ENCODE measurements at regions not wholly inside any gene's neighbourhood (a gene's known extent, or its start where the extent isn't known, plus 50 kb on each side); places are given as distances from the start of the nearest gene placed in this dataset.

- no peak for DNase-seq
These were observed 144.0 kb upstream of the MYCN start for GRCh38 chr2:15796167-15796942.

- no peak for DNase-seq
These were observed 143.0 kb upstream of the MYCN start for GRCh38 chr2:15797231-15797938.

GRCh38 chr2:15797939-15798281 lies 142.4 kb upstream of the MYCN start:
- no peak for DNase-seq

DNA sequence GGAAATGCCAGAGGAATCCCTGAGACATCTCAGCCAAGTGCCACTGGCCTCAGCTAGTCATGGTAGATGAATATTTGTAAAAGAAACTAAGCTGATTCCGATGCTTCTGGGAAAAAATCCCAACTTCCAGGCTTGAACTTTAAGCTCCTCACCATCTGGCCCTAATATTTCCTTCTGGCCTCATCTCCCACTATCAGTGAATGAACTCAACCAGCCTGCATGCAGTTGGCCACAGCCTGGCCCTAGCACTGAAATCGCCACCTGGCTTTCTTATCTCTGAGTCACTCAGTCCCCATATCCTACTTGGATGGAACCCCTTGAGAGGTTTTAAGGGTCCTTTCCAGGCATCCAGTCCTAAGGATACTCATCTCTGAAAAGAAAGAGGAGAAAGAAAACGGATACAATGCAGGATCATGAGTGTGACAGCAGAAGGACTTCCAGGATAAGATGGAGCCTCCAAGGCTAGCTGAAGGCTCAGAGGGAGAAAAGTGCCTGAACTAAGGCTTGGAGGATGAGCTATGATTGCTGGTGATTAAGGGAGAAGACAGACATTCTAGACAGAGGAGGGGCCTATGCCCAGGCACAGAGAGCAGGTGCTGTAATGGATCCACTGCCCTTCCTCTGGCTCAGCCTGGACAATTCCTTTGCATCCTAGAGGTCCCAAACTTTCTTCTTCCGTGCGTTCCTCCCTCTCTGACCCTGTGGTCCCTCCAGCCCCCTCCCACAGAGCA lies 141.5 kb upstream of the MYCN start:
- no peak for DNase-seq

- DNase-seq = no peak
These were observed 140.9 kb upstream of the MYCN start for GRCh38 chr2:15799432-15799827.

GRCh38 chr2:15800495-15801329 lies 139.6 kb upstream of the MYCN start:
- DNase-seq = no peak

DNA sequence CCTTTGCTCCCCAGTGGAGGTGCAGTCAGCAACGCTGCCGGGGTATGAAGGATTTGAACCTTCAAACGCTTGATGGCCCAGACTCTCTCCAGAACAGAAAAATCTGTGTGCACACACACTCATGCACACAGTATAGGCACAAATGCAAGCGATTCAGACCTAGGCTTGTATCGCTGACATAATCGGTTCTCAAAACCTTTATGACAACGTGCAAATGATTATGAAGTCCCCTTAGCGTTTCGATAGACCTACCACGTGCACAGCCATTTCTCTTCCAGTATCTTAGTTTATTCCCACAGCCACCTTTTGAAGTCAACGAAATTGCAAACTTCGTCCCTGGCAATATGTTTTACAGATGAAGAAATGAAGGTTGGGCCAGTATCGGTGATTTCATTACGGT lies 138.9 kb upstream of the MYCN start:
- DNase-seq = no peak

GRCh38 chr2:15801904-15802303 lies 138.4 kb upstream of the MYCN start:
- no peak for DNase-seq

GRCh38 chr2:15802657-15803542 lies 137.4 kb upstream of the MYCN start:
- DNase-seq = no peak

DNA sequence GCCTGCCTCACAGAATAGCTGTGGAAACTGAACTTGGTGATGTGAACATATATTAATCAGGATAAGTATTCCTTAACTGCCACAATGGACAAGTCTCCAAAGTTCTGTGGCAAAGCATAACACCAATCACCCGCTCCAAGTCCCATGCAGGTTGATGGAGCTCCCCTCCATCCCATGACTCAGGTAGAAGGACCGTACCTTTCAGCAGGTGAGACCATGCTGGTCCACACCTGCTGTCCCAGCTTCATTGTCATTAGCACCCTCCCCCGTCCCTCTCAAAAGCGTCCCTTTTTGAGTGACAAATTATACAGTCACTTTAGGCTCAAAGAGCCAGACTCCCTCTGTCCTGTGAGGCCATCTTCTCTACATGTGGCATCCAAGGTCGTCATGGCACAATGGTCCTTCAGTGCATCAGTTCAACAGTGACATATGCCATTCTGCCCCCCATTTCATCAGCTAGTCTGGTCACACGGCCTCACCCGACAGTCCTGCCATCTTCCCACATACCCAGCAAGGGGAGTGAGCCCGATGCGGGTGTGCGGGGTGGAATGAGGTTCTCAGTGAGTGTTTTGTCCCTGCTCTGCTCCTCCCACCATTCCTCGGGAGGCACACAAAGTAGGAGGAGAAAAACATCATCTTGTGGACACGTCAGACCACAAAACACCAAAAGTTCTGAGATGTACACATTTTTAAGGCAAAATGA lies 136.7 kb upstream of the MYCN start:
- no peak for DNase-seq

DNA sequence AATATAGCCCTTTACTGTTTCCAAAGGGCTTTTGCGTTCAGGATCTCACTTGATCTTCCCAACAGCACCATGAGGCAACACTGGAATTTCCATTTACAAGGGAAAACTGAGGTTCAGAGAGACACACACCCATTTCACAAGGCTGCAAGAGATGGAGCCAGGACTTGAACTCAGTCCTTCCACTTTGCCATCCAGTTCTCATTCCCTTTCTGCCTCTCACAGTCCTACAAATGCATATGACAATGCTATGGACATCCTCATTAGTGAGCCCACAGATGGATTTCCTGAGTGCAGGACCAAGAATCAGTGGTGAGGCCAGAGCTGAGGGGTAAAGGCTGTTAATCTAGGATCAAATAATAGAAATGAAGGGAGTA lies 136.1 kb upstream of the MYCN start:
- DNase-seq = no peak

DNA sequence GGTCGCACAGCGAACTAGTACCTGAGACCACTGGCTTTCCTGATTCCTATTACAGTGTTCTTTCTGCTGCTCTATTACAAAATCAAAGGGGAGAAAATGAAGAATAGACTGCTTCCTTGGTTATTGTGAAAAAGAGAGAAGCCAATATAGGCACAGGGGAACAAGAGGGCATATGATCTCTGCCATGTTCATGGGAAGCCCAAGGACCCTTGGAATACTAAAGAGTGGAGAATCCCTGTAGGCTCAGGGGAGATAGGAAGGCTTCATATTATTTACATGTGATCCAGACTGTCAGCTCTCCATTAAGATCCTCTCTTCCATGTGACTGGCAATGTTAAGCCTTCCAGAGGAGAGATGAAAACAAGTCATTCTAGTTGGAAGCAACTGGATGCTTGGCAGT lies 135.7 kb upstream of the MYCN start:
- no peak for DNase-seq

DNA sequence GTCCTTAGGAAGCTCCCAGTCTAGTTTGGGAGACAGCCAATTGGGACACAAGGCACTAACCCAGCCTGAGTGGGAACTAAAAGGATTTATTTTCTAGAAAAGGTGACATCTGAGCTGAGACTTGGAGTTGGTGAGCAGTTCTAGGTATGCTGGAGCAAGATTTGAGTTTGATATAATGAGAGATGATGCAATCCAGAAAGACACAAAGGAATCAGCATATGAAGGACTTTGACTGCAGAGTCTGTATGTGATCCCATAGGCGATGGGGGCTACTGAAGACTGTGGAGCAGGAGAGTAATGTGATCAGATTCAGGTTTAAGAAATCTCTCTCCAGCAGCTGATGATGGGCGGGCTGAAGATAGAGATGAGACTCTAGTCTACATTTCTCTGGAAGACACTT lies 135.1 kb upstream of the MYCN start:
- DNase-seq = no peak

DNA sequence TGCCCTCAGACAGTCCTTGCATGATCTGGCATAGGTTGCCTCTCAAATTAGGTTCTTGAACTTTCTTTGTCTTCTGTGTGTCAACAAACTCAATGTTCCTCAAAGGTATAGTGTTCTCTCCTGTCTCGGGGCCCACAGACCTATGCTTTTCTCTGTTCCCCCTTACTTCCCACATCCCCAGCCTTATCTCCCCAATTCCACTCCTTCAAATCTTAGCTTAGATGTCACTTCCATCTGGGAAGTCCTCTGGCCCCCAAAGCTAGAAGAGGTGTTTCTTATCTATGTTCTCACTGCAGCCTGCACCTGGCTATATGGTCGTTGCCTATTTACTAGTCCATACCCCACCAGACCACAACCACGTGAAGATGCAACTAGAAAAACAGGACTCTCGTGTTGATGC lies 134.6 kb upstream of the MYCN start:
- DNase-seq = no peak

- no peak for DNase-seq
These were observed 133.4 kb upstream of the MYCN start for GRCh38 chr2:15806801-15807417.

- DNase-seq = no peak
These were observed 132.7 kb upstream of the MYCN start for GRCh38 chr2:15807418-15808203.

DNA sequence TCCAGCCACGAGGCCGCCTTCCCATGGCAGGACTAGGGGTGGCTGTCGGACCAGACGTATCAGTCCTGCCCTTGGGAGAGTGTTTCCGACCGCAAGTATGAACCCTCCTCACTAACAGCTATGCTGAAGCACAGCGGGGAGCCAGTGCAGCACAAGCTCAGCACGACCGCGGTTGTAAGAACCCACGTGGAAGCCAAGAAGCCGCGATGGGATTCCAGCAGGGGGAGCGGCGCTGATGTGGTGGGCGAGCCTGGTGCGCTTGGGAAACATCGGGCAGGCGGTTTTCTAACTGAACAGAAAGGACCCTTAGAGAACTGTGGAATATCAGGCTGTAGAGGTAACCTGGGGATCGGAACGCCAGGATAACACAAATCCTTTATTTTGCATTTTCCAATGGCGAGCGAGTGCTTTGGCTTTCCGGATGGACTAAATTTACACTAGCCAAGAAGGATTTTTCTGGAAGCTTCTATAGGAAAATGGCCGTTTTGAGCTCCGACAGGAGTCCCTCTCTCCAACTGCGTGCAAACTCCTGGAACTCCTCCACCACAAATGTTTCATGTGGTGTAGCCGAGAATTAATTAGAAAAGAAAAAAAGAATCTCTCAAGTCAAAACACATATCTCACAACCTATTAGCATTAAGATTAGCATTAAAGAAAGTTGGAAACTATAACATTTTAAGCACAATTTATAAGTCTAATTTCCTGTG lies 132.0 kb upstream of the MYCN start:
- no peak for DNase-seq

DNA sequence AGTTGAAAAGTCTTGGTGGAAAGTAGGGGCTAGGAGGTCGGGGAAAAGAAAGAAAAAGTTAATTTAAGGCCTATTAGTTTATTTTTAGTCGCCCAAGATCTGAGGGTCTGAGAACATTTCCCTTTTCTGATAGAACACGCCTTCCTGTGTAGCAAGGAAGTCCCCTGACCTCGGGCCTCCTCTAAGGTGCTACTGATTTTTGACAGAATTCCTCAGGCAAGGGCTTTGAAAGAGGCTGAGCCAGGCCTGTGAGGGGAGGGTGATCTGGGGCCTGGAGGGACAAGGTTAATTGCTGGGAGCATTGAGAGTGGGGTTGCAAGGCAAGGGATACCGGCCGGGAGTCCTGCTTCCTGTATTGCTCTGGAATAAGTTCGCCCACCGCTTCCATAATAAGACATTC lies 131.4 kb upstream of the MYCN start:
- no peak for DNase-seq

GRCh38 chr2:15809404-15809803 lies 130.9 kb upstream of the MYCN start:
- peak; percentile 24 for DNase-seq
